Stimulated activated CD4-positive, alpha-beta T cell treated with anti-CD3 and anti-CD28 coated beads, Interleukin-2, amount 100 ng/mL, for 4 hours (primary cell): ENCODE measurements at regions not wholly inside any gene's neighbourhood (a gene's known extent, or its start where the extent isn't known, plus 50 kb on each side); places are given as distances from the start of the nearest gene placed in this dataset.

Source experiments
- DNase-seq: peaks from one replicate; pipeline ENCODE4 v3.0.0-alpha.2; 2020; ENCODE audit warnings: low read depth

GRCh38 chr9:90308691-90309090 lies 333.9 kb downstream of the DIRAS2 start:
- DNase-seq, result no peak

GRCh38 chr9:90309809-90310520 lies 332.7 kb downstream of the DIRAS2 start:
- DNase-seq, result no peak

- DNase-seq, result no peak
Measured at GRCh38 chr9:90310521-90310876, 332.1 kb downstream of the DIRAS2 start.

GRCh38 chr9:90311811-90312210 lies 330.8 kb downstream of the DIRAS2 start:
- no peak for DNase-seq

- no peak for DNase-seq
Measured at GRCh38 chr9:90322296-90322695, 320.3 kb downstream of the DIRAS2 start.

- DNase-seq, result no peak
Measured at GRCh38 chr9:90325913-90326653, 316.5 kb downstream of the DIRAS2 start.

- no peak for DNase-seq
Measured at GRCh38 chr9:90330231-90330630, 312.4 kb downstream of the DIRAS2 start.

- no peak for DNase-seq
Measured at GRCh38 chr9:90331826-90332575, 310.6 kb downstream of the DIRAS2 start.

- no peak for DNase-seq
Measured at GRCh38 chr9:90333226-90333625, 309.4 kb downstream of the DIRAS2 start.

GRCh38 chr9:90340421-90340820 lies 302.2 kb downstream of the DIRAS2 start:
- no peak for DNase-seq

- DNase-seq, result no peak
Measured at GRCh38 chr9:90342607-90343006, 300.0 kb downstream of the DIRAS2 start.

- DNase-seq, result no peak
Measured at GRCh38 chr9:90343366-90343765, 299.3 kb downstream of the DIRAS2 start.

- DNase-seq, result no peak
Measured at GRCh38 chr9:90343991-90344390, 298.6 kb downstream of the DIRAS2 start.

- DNase-seq, result no peak
Measured at GRCh38 chr9:90365666-90366065, 277.0 kb downstream of the DIRAS2 start.

- no peak for DNase-seq
Measured at GRCh38 chr9:90368241-90368640, 274.4 kb downstream of the DIRAS2 start.

GRCh38 chr9:90368928-90369327 lies 273.7 kb downstream of the DIRAS2 start:
- no peak for DNase-seq

GRCh38 chr9:90379771-90380170 lies 262.9 kb downstream of the DIRAS2 start:
- no peak for DNase-seq

- DNase-seq, result no peak
Measured at GRCh38 chr9:90385146-90385545, 257.5 kb downstream of the DIRAS2 start.

GRCh38 chr9:90393365-90394152 lies 249.1 kb downstream of the DIRAS2 start:
- DNase-seq, result no peak

- DNase-seq, result no peak
Measured at GRCh38 chr9:90394871-90395270, 247.8 kb downstream of the DIRAS2 start.

- no peak for DNase-seq
Measured at GRCh38 chr9:90400091-90400490, 242.5 kb downstream of the DIRAS2 start.

- no peak for DNase-seq
Measured at GRCh38 chr9:90408659-90409058, 234.0 kb downstream of the DIRAS2 start.
